ENCODE measurements at regions not wholly inside any gene's neighbourhood (a gene's known extent, or its start where the extent isn't known, plus 50 kb on each side); places are given as distances from the start of the nearest gene placed in this dataset.

- Histone ChIP-seq H3K4ac (ENCODE audit: low read depth, low read length) (no peak overlapping the region), H4K5ac (ENCODE audit: insufficient read length, low read depth, low read length) (no peak overlapping the region), H2BK5ac (ENCODE audit: insufficient read length, low read length) (no peak overlapping the region), H3K79me2 (ENCODE audit: insufficient read depth, low read length) (no peaks in the 10 kb centered on the region), H3K9me3 (ENCODE audit: control insufficient read depth, low read depth, low read length) (no peaks in the 10 kb centered on the region), H3K4me2 (ENCODE audit: insufficient read depth, insufficient read length, low read length) (no peak overlapping the region), H3K27ac (ENCODE audit: insufficient read length, low read depth, low read length) (no peak overlapping the region), H2AK5ac (ENCODE audit: insufficient read length, low read length) (no peak overlapping the region), H2BK20ac (ENCODE audit: low read depth, low read length, poor library complexity, severe bottlenecking) (no peak overlapping the region), H4K91ac (ENCODE audit: insufficient read length, low read depth, low read length) (no peak overlapping the region), H3T11ph (ENCODE audit: low read length) (no peak overlapping the region), H3K56ac (ENCODE audit: insufficient read length, low read depth, low read length) (no peak overlapping the region), H2BK12ac (ENCODE audit: insufficient read length, low read depth, low read length) (no peak overlapping the region), H4K8ac (replicated peaks; ENCODE audit: insufficient read length, low read depth, low read length) (no peak overlapping the region), H3K9ac (ENCODE audit: extremely low read depth, insufficient read length, low read length) (no peak overlapping the region), H2AFZ (ENCODE audit: low read length) (no peak overlapping the region), H3K4me1 (ENCODE audit: insufficient read depth, low read length) (no peaks in the 10 kb centered on the region), H3K14ac (ENCODE audit: insufficient read depth, low read length) (no peak overlapping the region), H3K18ac (ENCODE audit: insufficient read length, low read depth, low read length) (no peak overlapping the region), H4K20me1 (ENCODE audit: control insufficient read depth, insufficient read depth, insufficient read length) (no peaks in the 10 kb centered on the region), H3K27me3 (ENCODE audit: insufficient read depth, low read length) (no peaks in the 10 kb centered on the region), H3K79me1 (ENCODE audit: insufficient read depth, low read depth, low read length, poor library complexity, severe bottlenecking) (no peaks in the 10 kb centered on the region), H2BK15ac (ENCODE audit: low read depth, low read length) (no peak overlapping the region), H3K23me2 (ENCODE audit: insufficient read length, low read depth, low read length, poor library complexity, severe bottlenecking) (no peaks in the 10 kb centered on the region), H3K23ac (ENCODE audit: insufficient read length, low read depth, low read length) (no peak overlapping the region), H2BK120ac (ENCODE audit: low read depth, low read length, poor library complexity, severe bottlenecking) (no peak overlapping the region)
- DNase-seq, result no peak
- no peaks in the 10 kb centered on the region for H3K27me3 Mint-ChIP-seq (ENCODE audit: low read depth)
- no peaks in the 10 kb centered on the region for H3K9me3 Mint-ChIP-seq
- TF ChIP-seq CTCF (conservative IDR thresholded peaks at IDR 0.05), result no peak
- peaks cover 0 to 4% of the 10 kb centered on the region in 2 experiments; a peak in 2 of 4 replicates for H3K4me1 Mint-ChIP-seq
- no peak overlapping the region for H3K4me3 Mint-ChIP-seq
- H3K27ac Mint-ChIP-seq, result no peak overlapping the region
- no peaks in the 10 kb centered on the region for H3K36me3 Mint-ChIP-seq (ENCODE audit: insufficient read depth in 1 of 3, low read depth in 3 of 3)
- WGBS (ENCODE audit: extremely low coverage, insufficient read length, low lambda C conversion rate), result no CpG with 5 or more reads among the region's 1 CpG
Observed at GRCh38 chr6:127023001-127023778, 95.3 kb upstream of the RSPO3 start.

All from H9 (cell line).